ENCODE measurements at regions not wholly inside any gene's neighbourhood (a gene's known extent, or its start where the extent isn't known, plus 50 kb on each side); places are given as distances from the start of the nearest gene placed in this dataset.
"Not testable (repeated sequence)": the region's sequence is repeated elsewhere in the genome, so short reads cannot be mapped to it uniquely, and the experiment has no call there.

GRCh38 chr9:33709269-33709668 is 86.1 kb upstream of the PRSS3 start:
- H3K4me3 ChIP-seq (ENCODE audit: low read depth, low read length) = no peak overlapping the region
- H3K27me3 ChIP-seq (ENCODE audit: control insufficient read depth, insufficient read depth, low read length) = no peaks in the 10 kb centered on the region
- no peaks in the 10 kb centered on the region for H3K36me3 ChIP-seq (ENCODE audit: control insufficient read depth, insufficient read depth, low read length)
- DNase-seq (ENCODE audit: low read depth) (no peak), FAIRE-seq (no peak)
- TF ChIP-seq CTCF (IDR thresholded peaks at IDR 0.05; ENCODE audit: insufficient read depth, low read length, severe bottlenecking) = no peak

GRCh38 chr9:33711418-33711817 is 83.9 kb upstream of the PRSS3 start:
- DNase-seq (ENCODE audit: low read depth); H3K27me3 ChIP-seq (ENCODE audit: control insufficient read depth, insufficient read depth, low read length); FAIRE-seq; H3K36me3 ChIP-seq (ENCODE audit: control insufficient read depth, insufficient read depth, low read length); H3K4me3 ChIP-seq (ENCODE audit: low read depth, low read length): not testable (repeated sequence)

- Histone ChIP-seq H3K4me3 (ENCODE audit: low read depth, low read length) (no peak overlapping the region), H3K27me3 (ENCODE audit: control insufficient read depth, insufficient read depth, low read length) (no peaks in the 10 kb centered on the region), H3K36me3 (ENCODE audit: control insufficient read depth, insufficient read depth, low read length) (no peaks in the 10 kb centered on the region)
- DNase-seq (ENCODE audit: low read depth) (no peak), FAIRE-seq (no peak)
- TF ChIP-seq CTCF (IDR thresholded peaks at IDR 0.05; ENCODE audit: insufficient read depth, low read length, severe bottlenecking) = no peak
Measured at GRCh38 chr9:33714989-33715388, 80.4 kb upstream of the PRSS3 start.

- no peak overlapping the region for H3K4me3 ChIP-seq (ENCODE audit: low read depth, low read length)
- DNase-seq (ENCODE audit: low read depth) (peak; percentile 35), FAIRE-seq (no peak)
- TF ChIP-seq CTCF (IDR thresholded peaks at IDR 0.05; ENCODE audit: insufficient read depth, low read length, severe bottlenecking) = no peak
- no peaks in the 10 kb centered on the region for H3K36me3 ChIP-seq (ENCODE audit: control insufficient read depth, insufficient read depth, low read length)
- no peaks in the 10 kb centered on the region for H3K27me3 ChIP-seq (ENCODE audit: control insufficient read depth, insufficient read depth, low read length)
Measured at GRCh38 chr9:33718987-33719386, 76.4 kb upstream of the PRSS3 start.

GRCh38 chr9:33719581-33720374 is 75.6 kb upstream of the PRSS3 start:
- H3K36me3 ChIP-seq (ENCODE audit: control insufficient read depth, insufficient read depth, low read length) = no peaks in the 10 kb centered on the region
- peak; percentile 75 for TF ChIP-seq CTCF (IDR thresholded peaks at IDR 0.05; ENCODE audit: insufficient read depth, low read length, severe bottlenecking)
- no peak for DNase-seq (ENCODE audit: low read depth)
- H3K27me3 ChIP-seq (ENCODE audit: control insufficient read depth, insufficient read depth, low read length) = no peaks in the 10 kb centered on the region
- no peak overlapping the region for H3K4me3 ChIP-seq (ENCODE audit: low read depth, low read length)
- FAIRE-seq = peak; percentile 40

- Histone ChIP-seq H3K36me3 (ENCODE audit: control insufficient read depth, insufficient read depth, low read length) (no peaks in the 10 kb centered on the region), H3K27me3 (ENCODE audit: control insufficient read depth, insufficient read depth, low read length) (no peaks in the 10 kb centered on the region), H3K4me3 (ENCODE audit: low read depth, low read length) (no peak overlapping the region)
- peak; percentile 100 for TF ChIP-seq CTCF (IDR thresholded peaks at IDR 0.05; ENCODE audit: insufficient read depth, low read length, severe bottlenecking)
- FAIRE-seq (no peak), DNase-seq (ENCODE audit: low read depth) (peak; percentile 70)
Measured at GRCh38 chr9:33721674-33722358, 73.5 kb upstream of the PRSS3 start.
